GM19043 (cell line): ENCODE measurements at regions not wholly inside any gene's neighbourhood (a gene's known extent, or its start where the extent isn't known, plus 50 kb on each side); places are given as distances from the start of the nearest gene placed in this dataset.

Experiments
- ATAC-seq: cut with Tn5 transposase; IDR thresholded peaks from one replicate; pipeline ENCODE4 v1.9.1; 2021; ENCODE audit warnings: low read depth; ENCODE audit not compliant: unreplicated experiment

- no peak for ATAC-seq
Observed at GRCh38 chr9:75826314-75826713, 64.2 kb upstream of the PCSK5 start.

- ATAC-seq, result no peak
Observed at GRCh38 chr9:75830303-75830702, 60.2 kb upstream of the PCSK5 start.

- no peak for ATAC-seq
Observed at GRCh38 chr9:75833778-75834177, 56.7 kb upstream of the PCSK5 start.

- ATAC-seq, result no peak
Observed at GRCh38 chr9:75834878-75835277, 55.6 kb upstream of the PCSK5 start.
